ENCODE measurements at regions not wholly inside any gene's neighbourhood (a gene's known extent, or its start where the extent isn't known, plus 50 kb on each side); places are given as distances from the start of the nearest gene placed in this dataset.
"Not testable (repeated sequence)": the region's sequence is repeated elsewhere in the genome, so short reads cannot be mapped to it uniquely, and the experiment has no call there.

DNA sequence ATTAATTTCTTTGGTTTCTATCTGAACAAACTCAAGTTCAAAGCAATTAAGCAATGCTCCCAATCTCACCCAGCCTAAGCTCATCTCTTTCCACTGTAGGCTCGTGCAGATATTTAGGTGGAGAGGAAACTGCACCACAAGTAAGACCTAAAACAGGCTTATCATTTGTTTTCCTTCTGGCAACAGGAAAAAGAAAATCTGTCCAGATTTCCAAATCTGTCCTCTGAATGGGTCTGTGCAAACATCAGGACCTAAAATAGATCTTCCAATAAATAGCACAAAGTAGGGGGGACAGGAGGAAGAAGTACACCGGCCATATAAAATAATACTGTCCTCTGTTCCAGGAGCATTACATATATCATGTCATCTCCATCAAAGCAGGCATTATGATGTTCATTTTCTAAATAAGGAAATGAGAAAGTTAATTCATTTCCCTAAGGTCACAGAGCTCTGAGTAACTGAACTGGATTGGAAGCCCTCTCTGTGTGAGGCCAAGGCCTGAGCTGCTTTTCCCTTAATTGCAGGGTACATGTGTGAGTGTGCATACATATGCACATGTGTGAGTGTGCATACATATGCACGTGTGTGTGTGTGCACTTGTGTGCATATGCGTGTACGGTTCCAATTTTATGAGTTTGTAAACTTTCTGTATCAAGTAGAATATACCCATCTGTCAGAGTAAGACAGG is 92.8 kb upstream of the PARD3 start:
- ATAC-seq, result no peak

DNA sequence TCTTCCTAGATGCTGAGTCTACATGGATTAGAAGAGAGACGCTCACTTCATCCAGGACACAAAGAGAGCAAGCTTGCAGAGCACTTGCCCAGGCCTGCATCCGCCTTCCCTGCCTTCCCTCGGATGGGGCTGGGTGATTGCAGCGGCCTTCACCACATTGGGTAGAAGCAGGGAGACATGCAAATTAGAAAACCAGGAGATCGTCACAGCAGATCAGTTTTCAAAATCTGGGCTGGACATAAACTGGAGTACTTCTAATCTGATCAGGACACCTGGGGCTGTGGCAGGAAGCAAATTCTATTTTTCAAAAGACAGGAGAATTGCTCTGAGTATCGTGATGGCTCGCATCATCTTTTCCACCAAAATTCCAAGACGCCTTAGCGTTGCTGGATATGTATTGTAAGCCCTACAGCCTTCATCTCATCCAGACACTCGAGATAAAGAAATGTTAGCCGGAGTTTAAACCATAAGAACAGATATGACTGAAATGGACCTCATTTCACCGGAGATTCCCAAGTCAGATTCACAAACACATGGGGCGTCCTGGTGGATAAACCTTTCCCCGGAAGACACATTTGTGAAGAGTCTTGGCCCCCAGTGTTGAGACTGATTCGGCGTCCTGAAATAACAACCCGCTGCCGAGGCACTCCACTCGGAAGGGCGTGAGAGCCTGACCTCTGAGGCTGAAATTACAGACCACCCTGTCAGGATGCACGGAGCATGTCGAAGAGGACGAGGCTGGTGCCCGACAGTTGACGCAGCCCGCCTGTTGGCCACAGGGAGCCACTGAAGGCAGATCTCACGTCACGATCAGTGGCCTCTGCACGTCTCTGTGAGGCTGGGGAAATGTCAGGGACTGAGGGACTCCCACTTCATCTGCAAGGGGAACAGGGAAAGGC is 91.2 kb upstream of the PARD3 start:
- peak; percentile 98 for ATAC-seq

- peak; percentile 76 for ATAC-seq
Measured at GRCh38 chr10:34905200-34905927, 90.3 kb upstream of the PARD3 start.

- ATAC-seq, result no peak
Measured at GRCh38 chr10:34904191-34904590, 89.1 kb upstream of the PARD3 start.

GRCh38 chr10:34899161-34899560 is 84.1 kb upstream of the PARD3 start:
- no peak for ATAC-seq

GRCh38 chr10:34895977-34896376 is 80.9 kb upstream of the PARD3 start:
- no peak for ATAC-seq

DNA sequence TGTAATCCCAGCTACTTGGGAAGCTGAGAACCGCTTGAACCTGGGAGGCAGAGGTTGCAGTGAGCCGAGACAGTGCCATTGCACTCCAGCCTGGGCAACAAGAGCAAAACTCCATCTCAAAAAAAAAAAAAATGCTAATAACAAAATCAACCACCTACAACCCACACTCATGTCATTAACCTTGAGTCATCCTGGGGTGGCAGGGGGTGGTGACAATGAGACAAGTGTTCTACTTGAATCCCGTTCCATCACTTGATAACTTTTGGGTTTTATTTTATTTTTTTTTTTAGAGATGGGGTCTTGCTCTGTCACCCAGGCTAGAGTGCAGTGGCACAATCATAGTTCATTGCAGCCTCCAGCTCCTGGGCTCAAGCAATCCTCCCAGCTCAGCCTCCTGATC is 80.0 kb upstream of the PARD3 start:
- ATAC-seq, result not testable (repeated sequence)

DNA sequence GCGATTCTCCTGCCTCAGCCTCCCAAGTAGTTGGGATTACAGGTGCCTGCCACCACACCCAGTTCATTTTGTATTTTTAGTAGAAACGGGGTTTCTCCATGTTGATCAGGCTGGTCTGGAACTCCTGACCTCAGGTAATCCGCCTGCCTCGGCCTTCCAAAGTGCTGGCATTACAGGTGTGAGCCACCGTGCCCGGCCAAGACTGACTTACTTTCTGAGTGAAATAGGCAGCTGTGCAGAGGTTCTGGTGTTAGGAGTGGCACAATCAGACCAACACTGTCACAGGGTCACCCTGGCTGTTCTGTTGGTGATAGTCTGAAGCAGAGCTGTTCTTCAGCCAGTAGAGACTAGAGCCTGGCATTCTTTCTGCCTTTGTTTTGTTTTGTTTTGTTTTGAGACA is 77.4 kb upstream of the PARD3 start:
- not testable (repeated sequence) for ATAC-seq

- ATAC-seq, result no peak
Measured at GRCh38 chr10:34890939-34891338, 75.8 kb upstream of the PARD3 start.

DNA sequence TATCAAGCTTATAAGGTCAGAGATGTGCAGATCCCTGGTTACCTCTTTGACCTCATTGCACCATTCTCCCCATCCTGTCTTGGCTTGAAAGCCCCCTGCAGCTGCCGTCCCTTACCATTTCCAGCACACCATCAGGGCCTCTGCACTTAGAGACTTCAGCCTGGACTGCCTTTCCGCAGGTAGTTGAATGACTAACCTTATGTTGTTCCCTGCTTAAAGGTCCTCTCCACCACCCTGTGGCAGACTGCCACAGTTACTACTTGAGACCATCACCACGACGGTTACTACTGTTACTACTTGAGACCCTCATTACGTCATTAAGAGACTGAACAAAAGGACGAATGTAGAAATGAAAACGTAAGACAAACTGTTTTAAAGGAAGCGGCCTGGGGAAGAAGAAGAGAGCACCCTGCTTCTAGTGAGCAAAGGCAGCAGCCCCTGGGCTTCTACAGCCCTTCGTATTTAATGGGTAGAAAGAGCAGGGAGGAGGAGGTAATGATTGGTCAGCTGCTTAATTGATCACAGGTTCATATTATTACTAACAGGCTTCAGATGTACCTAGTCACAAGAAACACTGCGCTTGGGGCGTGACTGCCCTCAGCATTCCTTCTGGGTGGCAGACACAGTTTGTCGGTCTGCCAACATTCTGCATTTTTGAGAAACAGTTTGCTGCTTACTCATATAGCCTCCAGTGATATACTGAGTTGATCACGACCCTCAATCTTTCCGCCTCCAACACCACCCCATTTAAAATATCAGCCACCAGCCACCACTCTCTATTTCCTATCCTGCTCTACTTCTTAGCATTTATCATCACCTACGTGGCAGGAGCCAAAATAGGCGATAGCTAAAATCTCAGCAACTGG is 74.1 kb upstream of the PARD3 start:
- ATAC-seq, result no peak

DNA sequence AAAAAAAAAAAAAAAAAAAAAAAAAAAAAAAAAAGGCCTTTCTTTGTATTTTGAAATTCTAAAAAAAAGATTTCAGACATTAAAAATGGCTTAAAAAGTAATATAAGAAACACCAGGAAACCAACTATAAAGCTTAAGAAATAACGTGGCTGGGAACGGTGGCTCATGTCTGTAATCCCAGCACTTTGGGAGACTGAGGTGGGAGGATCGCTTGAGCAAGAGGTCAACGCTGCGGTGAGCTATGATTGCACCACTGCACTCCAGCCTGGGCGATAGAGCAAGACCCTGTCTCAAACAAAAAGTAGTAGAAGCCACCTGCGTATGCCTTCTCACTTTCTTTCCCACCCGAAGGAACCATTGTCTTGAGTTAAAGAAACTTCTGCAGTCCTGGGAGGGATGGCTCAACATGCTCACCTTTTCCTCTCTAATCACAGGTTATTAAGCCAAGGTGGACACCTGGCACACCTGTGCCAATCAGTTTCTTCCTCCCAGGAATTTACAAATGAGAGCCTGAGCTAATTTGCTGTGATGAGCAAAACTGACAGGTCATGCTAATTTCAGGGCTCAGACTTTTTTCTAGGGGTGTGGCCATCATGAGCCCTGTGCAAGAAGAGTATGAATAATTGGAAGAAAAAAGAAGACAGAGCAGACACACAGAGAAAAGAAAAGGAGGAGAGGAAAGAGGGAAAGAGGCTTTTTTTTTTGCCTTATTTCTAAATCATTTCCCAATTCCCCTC is 72.0 kb upstream of the PARD3 start:
- peak; percentile 69 for ATAC-seq

- no peak for ATAC-seq
Measured at GRCh38 chr10:34885898-34886297, 70.8 kb upstream of the PARD3 start.

DNA sequence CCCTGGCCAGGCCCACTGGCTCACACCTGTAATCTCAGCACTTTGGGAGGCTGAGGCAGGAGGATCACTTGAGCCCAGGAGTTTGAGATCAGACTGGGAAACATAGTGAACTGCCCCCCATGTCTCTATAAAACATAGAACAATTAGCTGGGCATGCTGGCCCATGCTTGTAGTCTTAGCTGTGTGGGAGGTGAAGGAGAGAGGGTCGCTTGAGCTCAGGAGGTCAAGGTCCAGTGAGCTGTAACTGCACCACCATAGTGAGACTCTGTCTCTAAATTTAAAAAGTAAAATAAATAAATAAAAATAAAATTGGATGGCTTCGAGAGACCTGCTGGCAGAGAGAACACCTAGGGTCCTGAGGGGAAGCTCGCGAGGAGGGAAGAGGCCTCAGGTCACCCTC is 69.9 kb upstream of the PARD3 start:
- no peak for ATAC-seq

DNA sequence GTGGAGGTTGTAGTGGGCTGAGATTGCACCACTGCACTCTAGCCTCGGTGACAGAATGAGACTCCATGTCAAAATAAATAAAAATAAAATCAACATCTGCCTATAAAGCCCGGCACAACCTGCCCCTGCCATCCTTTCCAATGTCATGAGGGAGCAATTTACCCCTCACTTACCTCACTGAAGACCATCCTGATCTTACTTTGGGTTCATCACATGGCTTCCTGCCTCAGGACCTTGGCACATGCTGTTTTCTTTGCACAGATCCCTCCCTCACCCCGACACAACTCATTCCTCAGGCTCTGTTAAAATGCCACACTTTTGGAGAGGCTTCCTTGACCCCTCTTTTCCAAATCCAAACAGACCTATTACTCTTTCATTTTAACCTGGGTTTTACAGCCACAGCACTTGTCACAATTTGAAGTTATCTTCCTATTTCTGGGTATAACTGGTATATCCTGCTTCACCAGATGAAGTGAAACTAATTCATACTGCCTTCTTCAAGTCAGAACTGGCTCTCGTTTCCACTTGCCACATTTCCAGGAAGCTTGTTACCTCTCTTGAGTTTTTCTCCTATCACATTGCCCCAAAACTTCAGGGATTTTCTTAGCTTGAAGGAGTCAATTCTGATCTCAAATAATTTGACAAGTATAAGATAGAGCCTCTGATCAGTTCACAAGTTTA is 69.3 kb upstream of the PARD3 start:
- ATAC-seq, result peak; percentile 88

GRCh38 chr10:34880817-34881216 is 65.7 kb upstream of the PARD3 start:
- no peak for ATAC-seq

DNA sequence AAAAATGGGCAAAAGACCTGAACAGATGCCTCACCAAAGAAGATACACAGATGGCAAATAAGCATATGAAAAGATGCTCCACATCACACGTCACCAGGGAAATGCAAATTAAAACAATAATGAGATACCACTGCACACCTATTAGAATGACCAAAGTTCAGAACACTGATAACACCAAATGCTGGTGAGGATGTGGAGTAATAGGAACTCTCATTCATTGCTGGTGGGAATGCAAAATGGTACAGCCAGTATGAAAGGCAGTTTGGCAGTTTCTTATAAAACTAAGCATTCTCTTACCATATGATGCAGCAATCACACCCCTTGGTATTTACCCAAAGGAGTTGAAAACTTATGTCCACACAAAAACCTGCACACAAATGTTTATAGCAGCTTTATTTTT is 63.6 kb upstream of the PARD3 start:
- ATAC-seq, result not testable (repeated sequence)

DNA sequence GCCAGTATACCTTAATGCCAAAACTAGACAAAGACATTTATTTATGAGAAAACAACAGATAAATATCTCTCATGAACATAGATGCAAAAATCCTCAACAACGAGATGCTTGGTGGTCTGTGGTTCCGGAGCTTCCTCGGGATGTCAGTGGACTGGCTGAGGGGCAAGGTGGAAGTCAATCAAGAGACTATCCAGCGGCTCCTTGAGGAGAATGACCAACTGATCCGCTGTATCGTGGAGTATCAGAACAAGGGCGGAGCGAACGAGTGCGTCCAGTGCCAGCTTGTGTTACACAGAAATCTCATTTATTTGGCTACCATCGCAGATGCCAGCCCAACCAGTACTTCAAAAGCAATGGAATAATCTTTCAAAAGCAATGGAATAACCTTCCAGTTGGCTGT is 60.0 kb upstream of the PARD3 start:
- ATAC-seq, result no peak

GRCh38 chr10:34872820-34873219 is 57.7 kb upstream of the PARD3 start:
- ATAC-seq, result no peak

GRCh38 chr10:34869135-34869836 is 54.2 kb upstream of the PARD3 start:
- no peak for ATAC-seq

DNA sequence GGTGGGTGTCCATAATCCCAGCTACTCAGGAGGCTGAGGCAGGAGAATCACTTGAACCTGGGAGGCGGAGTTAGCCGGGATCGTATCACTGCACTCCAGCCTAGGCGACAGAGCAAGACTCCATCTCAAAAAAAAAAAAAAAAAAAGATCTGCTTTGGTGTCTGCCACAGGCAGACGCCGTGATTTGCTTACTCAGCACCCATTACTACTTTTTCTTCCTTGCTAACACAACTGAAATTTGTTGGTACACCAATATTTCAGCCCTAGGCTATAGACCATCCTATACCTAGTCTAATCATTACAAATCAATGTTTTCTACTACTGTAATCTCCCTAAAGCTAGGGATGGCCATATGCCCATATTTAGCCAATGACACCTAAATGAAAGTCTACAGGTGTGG is 53.5 kb upstream of the PARD3 start:
- no peak for ATAC-seq
